Activated CD8-positive, alpha-beta T cell treated with anti-CD3 and anti-CD28 coated beads for 36 hours (primary cell): ENCODE measurements at regions not wholly inside any gene's neighbourhood (a gene's known extent, or its start where the extent isn't known, plus 50 kb on each side); places are given as distances from the start of the nearest gene placed in this dataset.

Source experiments
- ATAC-seq: fragments of 200-7000 bp; cut with Tn5 transposase; one replicate; pipeline ENCODE4 v1.10.0; 2021; ENCODE audit warnings: mild to moderate bottlenecking, moderate library complexity
- CTCF ChIA-PET: fragments of 350-600 bp; sonication (Branson Sonifier 250); formaldehyde crosslinking; loops from one replicate; lab custom pipeline; 2021; ENCODE audit warnings: antibody characterized with exemption; lab: Charles Lee
- POLR2A ChIA-PET: fragments of 350-600 bp; sonication (Branson Sonifier 250); formaldehyde crosslinking; loops from one replicate; lab custom pipeline; 2021; ENCODE audit warnings: antibody characterized with exemption; lab: Charles Lee
- DNase-seq: peaks from one replicate; pipeline ENCODE4 v3.0.0-alpha.2; 2020
- H3K27ac Mint-ChIP-seq: one replicate; pipeline ENCODE4 v1.8.0; 2021; ENCODE audit warnings: mild to moderate bottlenecking, mixed read lengths
- H3K27me3 Mint-ChIP-seq: one replicate; pipeline ENCODE4 v1.8.0; 2021; ENCODE audit warnings: mixed read lengths
- H3K36me3 Mint-ChIP-seq: one replicate; pipeline ENCODE4 v1.8.0; 2021; ENCODE audit warnings: low read depth, mixed read lengths
- H3K4me1 Mint-ChIP-seq: one replicate; pipeline ENCODE4 v1.8.0; 2021; ENCODE audit warnings: low read depth, mixed read lengths
- H3K4me3 Mint-ChIP-seq: one replicate; pipeline ENCODE4 v1.8.0; 2021; ENCODE audit warnings: mild to moderate bottlenecking, moderate library complexity, mixed read lengths
- H3K9me3 Mint-ChIP-seq: one replicate; pipeline ENCODE4 v1.8.0; 2021; ENCODE audit warnings: mixed read lengths
- CTCF ChIP-seq: fragments of 200-600 bp; IDR thresholded peaks from one replicate; pipeline ENCODE4 v1.8.0; 2022; ENCODE audit warnings: antibody characterized with exemption, mild to moderate bottlenecking
- intact Hi-C: fragments of 100-400 bp; cut with micrococcal nuclease; formaldehyde crosslinking; loops from one replicate; pipeline ENCODE4 v1.10.0; 2022

DNA sequence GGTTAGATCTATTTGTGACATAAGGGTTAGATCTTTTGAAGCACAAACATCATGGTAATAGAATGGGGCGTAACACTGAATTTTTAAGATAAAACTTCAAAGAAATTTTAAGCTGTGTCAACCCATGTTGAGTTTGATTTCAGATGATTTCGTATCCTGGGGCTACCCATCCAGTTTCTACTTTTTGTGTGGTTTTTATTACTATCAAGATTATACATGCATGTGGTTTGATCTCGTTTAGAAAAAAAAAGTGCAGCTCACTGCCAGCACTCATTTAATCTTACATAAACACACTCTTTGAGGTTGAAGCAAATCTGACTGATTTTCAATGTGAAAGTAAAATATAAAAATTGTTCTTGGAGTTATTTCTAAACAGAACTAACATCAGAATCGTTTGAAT lies 140.8 kb upstream of the GRB10 start:
- Mint-ChIP-seq H3K4me3 (no peak overlapping the region), H3K27me3 (no peaks in the 10 kb centered on the region), H3K36me3 (no peaks in the 10 kb centered on the region), H3K9me3 (no peaks in the 10 kb centered on the region), H3K4me1 (no peaks in the 10 kb centered on the region), H3K27ac (no peak overlapping the region)
- no peak for ATAC-seq
- ChIA-PET CTCF (no interaction called here), POLR2A (no interaction called here)
- DNase-seq = no peak
- no peak for TF ChIP-seq CTCF
- intact Hi-C loops = no loop called here

GRCh38 chr7:50921114-50921813 lies 138.6 kb upstream of the GRB10 start:
- no peak for TF ChIP-seq CTCF

DNA sequence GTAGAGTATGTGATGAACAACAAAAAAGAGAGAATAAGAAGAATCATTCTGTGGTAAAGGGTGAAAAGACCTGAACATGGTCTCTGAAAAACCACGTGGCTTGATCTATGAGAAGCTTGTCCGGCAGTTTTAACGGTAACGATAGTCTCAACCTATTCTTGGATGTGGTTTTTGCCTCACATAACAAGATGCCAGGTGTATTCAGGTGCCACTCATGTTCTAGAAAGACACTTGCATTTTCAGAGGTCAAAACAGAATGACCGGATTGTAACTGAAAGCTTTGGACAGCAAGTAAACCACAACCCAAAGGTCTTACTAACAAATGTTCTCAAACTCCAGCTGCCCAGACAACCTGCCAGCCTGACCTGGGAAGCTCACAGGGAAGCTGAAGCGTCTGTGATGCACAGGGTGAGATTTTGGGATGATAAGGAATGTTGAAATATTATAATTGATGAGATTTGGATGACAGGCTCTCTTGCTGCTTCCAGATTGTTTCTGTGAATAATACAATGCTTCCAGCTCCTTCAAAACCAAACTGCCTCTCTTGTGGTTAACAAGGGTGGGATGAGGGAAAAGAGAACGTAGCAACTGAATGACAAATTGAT lies 137.4 kb upstream of the GRB10 start:
- H3K36me3 Mint-ChIP-seq = no peaks in the 10 kb centered on the region
- ATAC-seq (no peak), DNase-seq (no peak)
- ChIA-PET CTCF (interaction anchor here (1.2 kb wide), 1 partner anchor 19 kb away, joined by 3 read pairs; no protein-coding TSS in a partner anchor), POLR2A (no interaction called here)
- no peak for TF ChIP-seq CTCF
- H3K27me3 Mint-ChIP-seq = no peaks in the 10 kb centered on the region
- H3K4me3 Mint-ChIP-seq = no peak overlapping the region
- H3K27ac Mint-ChIP-seq = no peak overlapping the region
- no peaks in the 10 kb centered on the region for H3K9me3 Mint-ChIP-seq
- intact Hi-C loops = no loop called here
- H3K4me1 Mint-ChIP-seq = no peaks in the 10 kb centered on the region

More at GRCh38 chr7:50921114-50921813, 138.6 kb upstream of the GRB10 start:
- H3K27ac Mint-ChIP-seq = no peak overlapping the region
- no peak overlapping the region for H3K4me3 Mint-ChIP-seq
- POLR2A ChIA-PET = no interaction called here
- intact Hi-C loops = no loop called here
- H3K27me3 Mint-ChIP-seq = no peaks in the 10 kb centered on the region
- ATAC-seq (no peak), DNase-seq (peak; percentile 34)
- H3K36me3 Mint-ChIP-seq = no peaks in the 10 kb centered on the region
- CTCF ChIA-PET = no interaction called here
- H3K9me3 Mint-ChIP-seq = no peaks in the 10 kb centered on the region
- H3K4me1 Mint-ChIP-seq = no peaks in the 10 kb centered on the region

DNA sequence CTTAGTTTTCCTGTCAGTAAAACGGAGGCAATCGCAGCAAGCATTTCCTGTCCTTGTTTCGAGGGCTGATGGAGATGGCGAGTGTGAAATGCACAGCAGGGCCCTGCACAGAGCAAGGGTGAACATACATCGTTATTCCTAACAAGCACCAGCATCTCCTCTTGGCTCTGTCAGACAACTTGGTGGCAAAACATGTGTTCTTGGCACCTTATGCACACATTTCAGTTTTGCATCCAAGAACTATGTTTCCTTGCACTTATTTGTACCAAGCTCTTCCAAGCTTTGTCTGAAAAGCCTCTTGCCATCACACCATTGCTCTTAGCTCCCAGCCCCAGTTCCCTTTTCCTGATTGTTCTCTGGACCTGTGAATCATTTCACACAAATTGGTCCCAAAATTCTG lies 132.9 kb upstream of the GRB10 start:
- peaks cover 8% of the 10 kb centered on the region for H3K27me3 Mint-ChIP-seq
- no peak for TF ChIP-seq CTCF
- H3K9me3 Mint-ChIP-seq = no peaks in the 10 kb centered on the region
- DNase-seq = no peak
- H3K36me3 Mint-ChIP-seq = no peaks in the 10 kb centered on the region
- intact Hi-C loops = no loop called here
- H3K27ac Mint-ChIP-seq = no peak overlapping the region
- no peak overlapping the region for H3K4me3 Mint-ChIP-seq
- ChIA-PET CTCF (no interaction called here), POLR2A (no interaction called here)
- H3K4me1 Mint-ChIP-seq = no peaks in the 10 kb centered on the region
- no peak for ATAC-seq

DNA sequence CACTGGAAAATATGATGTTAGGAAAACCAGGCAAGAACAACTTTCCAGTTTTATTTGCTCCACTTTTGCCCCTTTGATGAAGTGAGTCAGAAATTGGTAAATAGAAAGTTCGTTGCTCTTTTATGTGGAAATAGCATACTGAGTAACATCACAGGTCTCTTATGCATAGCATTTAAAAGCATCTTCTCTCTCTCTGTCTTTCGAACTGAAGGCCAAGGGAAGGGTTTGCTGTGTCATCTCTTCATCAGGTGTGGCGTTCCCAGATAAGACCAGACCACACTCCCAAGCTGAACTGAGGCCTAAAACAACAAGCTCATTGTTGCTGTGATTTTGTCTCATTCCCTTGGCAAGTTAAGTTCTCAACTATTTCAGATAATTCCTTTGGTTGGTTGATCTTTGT lies 131.8 kb upstream of the GRB10 start:
- Mint-ChIP-seq H3K36me3 (no peaks in the 10 kb centered on the region), H3K27ac (no peak overlapping the region), H3K4me3 (no peak overlapping the region), H3K9me3 (no peaks in the 10 kb centered on the region), H3K4me1 (no peaks in the 10 kb centered on the region), H3K27me3 (peaks cover 8% of the 10 kb centered on the region)
- intact Hi-C loops = no loop called here
- CTCF ChIA-PET = no interaction called here
- no peak for DNase-seq
- POLR2A ChIA-PET = no interaction called here
- no peak for TF ChIP-seq CTCF
- ATAC-seq = no peak
